ENCODE measurements at regions not wholly inside any gene's neighbourhood (a gene's known extent, or its start where the extent isn't known, plus 50 kb on each side); places are given as distances from the start of the nearest gene placed in this dataset.

DNA sequence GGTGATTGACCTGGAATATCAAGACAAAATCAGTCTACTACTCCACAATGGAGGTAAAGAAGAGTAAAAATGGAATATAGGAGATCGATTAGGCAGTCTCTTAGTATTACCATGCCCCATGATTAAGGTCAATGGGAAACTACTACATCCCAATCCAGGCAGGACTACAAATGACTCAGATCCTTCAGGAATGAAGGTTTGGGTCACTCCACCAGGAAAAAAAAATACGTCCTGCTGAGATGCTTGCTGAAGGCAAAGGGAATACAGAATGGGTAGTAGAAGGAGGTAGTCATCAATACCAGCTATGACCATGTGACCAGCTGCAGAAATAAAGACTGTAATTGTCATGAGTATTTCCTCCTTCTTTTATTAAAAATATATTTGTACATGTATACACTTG is 103.4 kb upstream of the NPAS2 start:
- H3K36me3 ChIP-seq: no peaks in the 10 kb centered on the region
- ATAC-seq (no peak), DNase-seq (no peak)
- TF ChIP-seq, protein P1, sequence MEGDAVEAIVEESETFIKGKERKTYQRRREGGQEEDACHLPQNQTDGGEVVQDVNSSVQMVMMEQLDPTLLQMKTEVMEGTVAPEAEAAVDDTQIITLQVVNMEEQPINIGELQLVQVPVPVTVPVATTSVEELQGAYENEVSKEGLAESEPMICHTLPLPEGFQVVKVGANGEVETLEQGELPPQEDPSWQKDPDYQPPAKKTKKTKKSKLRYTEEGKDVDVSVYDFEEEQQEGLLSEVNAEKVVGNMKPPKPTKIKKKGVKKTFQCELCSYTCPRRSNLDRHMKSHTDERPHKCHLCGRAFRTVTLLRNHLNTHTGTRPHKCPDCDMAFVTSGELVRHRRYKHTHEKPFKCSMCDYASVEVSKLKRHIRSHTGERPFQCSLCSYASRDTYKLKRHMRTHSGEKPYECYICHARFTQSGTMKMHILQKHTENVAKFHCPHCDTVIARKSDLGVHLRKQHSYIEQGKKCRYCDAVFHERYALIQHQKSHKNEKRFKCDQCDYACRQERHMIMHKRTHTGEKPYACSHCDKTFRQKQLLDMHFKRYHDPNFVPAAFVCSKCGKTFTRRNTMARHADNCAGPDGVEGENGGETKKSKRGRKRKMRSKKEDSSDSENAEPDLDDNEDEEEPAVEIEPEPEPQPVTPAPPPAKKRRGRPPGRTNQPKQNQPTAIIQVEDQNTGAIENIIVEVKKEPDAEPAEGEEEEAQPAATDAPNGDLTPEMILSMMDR (IDR thresholded peaks at IDR 0.05): no peak
- H3K4me1 ChIP-seq: no peaks in the 10 kb centered on the region
- H3K4me3 ChIP-seq: no peak overlapping the region
- H3K27ac ChIP-seq: no peak overlapping the region
- intact Hi-C loops (cut with DNase I): no loop called here
- peaks cover 0 to 4% of the 10 kb centered on the region in 2 donors for H3K27me3 ChIP-seq
- H3K9me3 ChIP-seq: no peaks in the 10 kb centered on the region

- intact Hi-C loops (cut with DNase I): no loop called here
- no peaks in the 10 kb centered on the region for H3K36me3 ChIP-seq
- TF ChIP-seq, protein P1 (IDR thresholded peaks at IDR 0.05): no peak
- ATAC-seq (no peak), DNase-seq (no peak)
- no peak overlapping the region for H3K4me3 ChIP-seq
- H3K27ac ChIP-seq: no peak overlapping the region
- H3K9me3 ChIP-seq: no peaks in the 10 kb centered on the region
- H3K4me1 ChIP-seq: no peaks in the 10 kb centered on the region
- H3K27me3 ChIP-seq: peaks cover 0 to 11% of the 10 kb centered on the region in 2 donors
Measured at GRCh38 chr2:100718065-100718629, 101.8 kb upstream of the NPAS2 start.

- Histone ChIP-seq H3K9me3 (no peaks in the 10 kb centered on the region), H3K4me3 (no peak overlapping the region), H3K27ac (no peak overlapping the region), H3K27me3 (peaks cover 0 to 11% of the 10 kb centered on the region in 2 donors), H3K4me1 (no peaks in the 10 kb centered on the region), H3K36me3 (no peaks in the 10 kb centered on the region)
- intact Hi-C loops (cut with DNase I): no loop called here
- ATAC-seq (no peak), DNase-seq (no peak)
- TF ChIP-seq, protein P1 (IDR thresholded peaks at IDR 0.05): no peak
Measured at GRCh38 chr2:100720445-100720844, 99.5 kb upstream of the NPAS2 start.

GRCh38 chr2:100721693-100722092 is 98.2 kb upstream of the NPAS2 start:
- TF ChIP-seq, protein P1 (IDR thresholded peaks at IDR 0.05): no peak
- H3K4me3 ChIP-seq: no peak overlapping the region
- no peaks in the 10 kb centered on the region for H3K4me1 ChIP-seq
- no peaks in the 10 kb centered on the region for H3K9me3 ChIP-seq
- H3K27me3 ChIP-seq: peaks cover 0 to 11% of the 10 kb centered on the region in 2 donors
- intact Hi-C loops (cut with DNase I): no loop called here
- no peak for DNase-seq
- H3K36me3 ChIP-seq: no peaks in the 10 kb centered on the region
- no peak overlapping the region for H3K27ac ChIP-seq
- no peak for ATAC-seq

GRCh38 chr2:100722125-100722524 is 97.8 kb upstream of the NPAS2 start:
- DNase-seq: no peak
- ATAC-seq: no peak
- TF ChIP-seq, protein P1 (IDR thresholded peaks at IDR 0.05): no peak
- Histone ChIP-seq H3K9me3 (no peaks in the 10 kb centered on the region), H3K4me1 (no peaks in the 10 kb centered on the region), H3K36me3 (no peaks in the 10 kb centered on the region), H3K4me3 (no peak overlapping the region), H3K27me3 (peaks cover 0 to 11% of the 10 kb centered on the region in 2 donors), H3K27ac (no peak overlapping the region)
- intact Hi-C loops (cut with DNase I): no loop called here
